Transverse colon (tissue), 4 donors: ENCODE measurements at regions not wholly inside any gene's neighbourhood (a gene's known extent, or its start where the extent isn't known, plus 50 kb on each side); places are given as distances from the start of the nearest gene placed in this dataset.

Experiments
- POLR2AphosphoS5 ChIP-seq, 3 donors: sonication (generic); formaldehyde crosslinking; IDR thresholded peaks; one replicate each; pipeline ENCODE4 v1.6.1; 2016; ENCODE audit warnings: antibody characterized with exemption in 3 of 3
- TF ChIP-seq, protein P1 (sequence below), 5 experiments: fragments of 200-600 bp in 3 of 5; fragments of 450-650 bp in 2 of 5; sonication (generic) in 3 of 5; IDR thresholded peaks; 1 replicate in 2 of 5; 2 replicates in 3 of 5; pipeline ENCODE4 v1.5.1; 2016 to 2017; ENCODE audit warnings: antibody characterized with exemption in 5 of 5, inconsistent platforms in 3 of 5, mild to moderate bottlenecking in 2 of 5, moderate library complexity in 1 of 5

DNA sequence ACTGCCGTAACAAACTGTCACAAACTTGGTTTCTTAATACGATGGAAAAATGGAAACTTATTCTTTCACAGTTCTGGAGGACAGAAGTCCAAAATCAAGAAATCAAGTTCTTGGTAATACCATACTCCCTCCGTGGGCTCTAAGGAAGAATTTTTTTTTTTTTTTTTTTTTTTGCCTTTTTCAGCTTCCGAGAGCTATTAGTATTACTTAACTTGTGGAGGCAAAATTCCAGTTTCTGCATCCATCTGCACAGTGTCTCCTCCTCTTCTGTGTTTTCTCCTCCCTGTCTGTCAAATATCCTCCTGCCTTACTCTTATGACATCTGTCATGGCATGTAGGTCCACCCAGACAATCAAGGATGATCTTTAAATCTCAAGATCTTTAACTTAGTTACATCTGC, 426.6 kb downstream of the SPRY1 start:
- no peak for TF ChIP-seq POLR2AphosphoS5 (IDR thresholded peaks at IDR 0.05)
- TF ChIP-seq, protein P1, sequence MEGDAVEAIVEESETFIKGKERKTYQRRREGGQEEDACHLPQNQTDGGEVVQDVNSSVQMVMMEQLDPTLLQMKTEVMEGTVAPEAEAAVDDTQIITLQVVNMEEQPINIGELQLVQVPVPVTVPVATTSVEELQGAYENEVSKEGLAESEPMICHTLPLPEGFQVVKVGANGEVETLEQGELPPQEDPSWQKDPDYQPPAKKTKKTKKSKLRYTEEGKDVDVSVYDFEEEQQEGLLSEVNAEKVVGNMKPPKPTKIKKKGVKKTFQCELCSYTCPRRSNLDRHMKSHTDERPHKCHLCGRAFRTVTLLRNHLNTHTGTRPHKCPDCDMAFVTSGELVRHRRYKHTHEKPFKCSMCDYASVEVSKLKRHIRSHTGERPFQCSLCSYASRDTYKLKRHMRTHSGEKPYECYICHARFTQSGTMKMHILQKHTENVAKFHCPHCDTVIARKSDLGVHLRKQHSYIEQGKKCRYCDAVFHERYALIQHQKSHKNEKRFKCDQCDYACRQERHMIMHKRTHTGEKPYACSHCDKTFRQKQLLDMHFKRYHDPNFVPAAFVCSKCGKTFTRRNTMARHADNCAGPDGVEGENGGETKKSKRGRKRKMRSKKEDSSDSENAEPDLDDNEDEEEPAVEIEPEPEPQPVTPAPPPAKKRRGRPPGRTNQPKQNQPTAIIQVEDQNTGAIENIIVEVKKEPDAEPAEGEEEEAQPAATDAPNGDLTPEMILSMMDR (IDR thresholded peaks at IDR 0.05) = no peak
